ENCODE measurements at regions not wholly inside any gene's neighbourhood (a gene's known extent, or its start where the extent isn't known, plus 50 kb on each side); places are given as distances from the start of the nearest gene placed in this dataset.

DNA sequence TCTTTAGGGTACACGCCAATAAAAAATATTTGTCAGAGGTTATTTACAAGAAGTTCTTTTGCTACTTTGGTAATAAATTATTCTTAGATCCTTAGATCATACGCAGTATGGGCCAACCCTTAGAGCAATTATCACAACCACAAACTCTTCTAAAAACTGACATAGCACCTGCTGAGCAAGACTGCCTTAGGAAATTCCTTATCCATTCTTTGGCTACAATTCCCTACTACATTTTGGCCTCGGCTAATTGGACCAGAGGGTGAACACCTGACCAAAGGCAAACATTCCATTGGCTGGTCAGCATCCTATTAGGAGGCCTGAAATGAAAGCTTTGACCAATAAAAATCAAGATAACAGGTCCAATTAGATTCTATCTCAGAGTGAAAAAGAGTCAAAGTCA is 147.6 kb upstream of the CCDC68 start:
- Histone ChIP-seq H3K27me3 (ENCODE audit: control insufficient read depth in 1 of 2, insufficient read depth in 2 of 2, low read length in 2 of 2) (no peaks in the 10 kb centered on the region), H3K4me1 (ENCODE audit: control insufficient read depth, insufficient read depth, low read length) (no peaks in the 10 kb centered on the region), H3K27ac (ENCODE audit: low read length) (no peak overlapping the region), H3K9me3 (ENCODE audit: control insufficient read depth in 2 of 2, low read length in 2 of 2) (no peaks in the 10 kb centered on the region), H3K36me3 (ENCODE audit: control insufficient read depth in 2 of 2, insufficient read depth in 2 of 2, low read length in 2 of 2) (no peaks in the 10 kb centered on the region), H3K9ac (ENCODE audit: low read length in 2 of 2) (no peak overlapping the region), H3K4me3 (ENCODE audit: low read length in 2 of 2) (no peak overlapping the region)

GRCh38 chr18:55106466-55106865 is 147.2 kb upstream of the CCDC68 start:
- H3K27me3 ChIP-seq (ENCODE audit: control insufficient read depth in 1 of 2, insufficient read depth in 2 of 2, low read length in 2 of 2), result no peaks in the 10 kb centered on the region
- no peak overlapping the region for H3K9ac ChIP-seq (ENCODE audit: low read length in 2 of 2)
- no peak overlapping the region for H3K27ac ChIP-seq (ENCODE audit: low read length)
- H3K9me3 ChIP-seq (ENCODE audit: control insufficient read depth in 2 of 2, low read length in 2 of 2), result no peaks in the 10 kb centered on the region
- H3K4me1 ChIP-seq (ENCODE audit: control insufficient read depth, insufficient read depth, low read length), result no peaks in the 10 kb centered on the region
- no peaks in the 10 kb centered on the region for H3K36me3 ChIP-seq (ENCODE audit: control insufficient read depth in 2 of 2, insufficient read depth in 2 of 2, low read length in 2 of 2)
- H3K4me3 ChIP-seq (ENCODE audit: low read length in 2 of 2), result no peak overlapping the region

- no peaks in the 10 kb centered on the region for H3K36me3 ChIP-seq (ENCODE audit: control insufficient read depth in 2 of 2, insufficient read depth in 2 of 2, low read length in 2 of 2)
- no peak overlapping the region for H3K9ac ChIP-seq (ENCODE audit: low read length in 2 of 2)
- no peaks in the 10 kb centered on the region for H3K4me1 ChIP-seq (ENCODE audit: control insufficient read depth, insufficient read depth, low read length)
- H3K9me3 ChIP-seq (ENCODE audit: control insufficient read depth in 2 of 2, low read length in 2 of 2), result no peaks in the 10 kb centered on the region
- no peaks in the 10 kb centered on the region for H3K27me3 ChIP-seq (ENCODE audit: control insufficient read depth in 1 of 2, insufficient read depth in 2 of 2, low read length in 2 of 2)
- no peak overlapping the region for H3K27ac ChIP-seq (ENCODE audit: low read length)
- H3K4me3 ChIP-seq (ENCODE audit: low read length in 2 of 2), result no peak overlapping the region
These were observed 146.6 kb upstream of the CCDC68 start for GRCh38 chr18:55105873-55106272.

- Histone ChIP-seq H3K9ac (ENCODE audit: low read length in 2 of 2) (no peak overlapping the region), H3K9me3 (ENCODE audit: control insufficient read depth in 2 of 2, low read length in 2 of 2) (no peaks in the 10 kb centered on the region), H3K27ac (ENCODE audit: low read length) (no peak overlapping the region), H3K27me3 (ENCODE audit: control insufficient read depth in 1 of 2, insufficient read depth in 2 of 2, low read length in 2 of 2) (no peaks in the 10 kb centered on the region), H3K4me1 (ENCODE audit: control insufficient read depth, insufficient read depth, low read length) (no peaks in the 10 kb centered on the region), H3K4me3 (ENCODE audit: low read length in 2 of 2) (no peak overlapping the region), H3K36me3 (ENCODE audit: control insufficient read depth in 2 of 2, insufficient read depth in 2 of 2, low read length in 2 of 2) (no peaks in the 10 kb centered on the region)
These were observed 143.7 kb upstream of the CCDC68 start for GRCh38 chr18:55102958-55103456.

DNA sequence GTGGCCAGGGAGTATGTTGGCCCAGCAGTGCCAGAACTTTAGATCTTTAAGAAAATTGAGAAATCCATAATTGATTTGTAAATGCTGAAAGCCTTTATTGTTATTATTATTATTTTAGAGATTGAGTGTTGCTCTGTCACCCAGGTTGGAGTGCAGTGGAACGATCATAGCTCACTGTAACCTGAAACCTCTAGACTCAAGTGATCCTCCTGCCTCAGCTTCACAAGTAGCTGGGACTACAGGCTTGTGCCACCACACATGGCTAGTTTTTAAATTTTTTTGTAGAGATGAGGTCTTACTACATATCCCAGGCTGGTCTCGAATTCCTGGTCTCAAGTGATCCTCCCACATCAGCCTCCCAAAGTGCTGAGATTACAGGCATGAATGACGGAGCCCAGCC is 143.2 kb upstream of the CCDC68 start:
- no peaks in the 10 kb centered on the region for H3K4me1 ChIP-seq (ENCODE audit: control insufficient read depth, insufficient read depth, low read length)
- H3K9me3 ChIP-seq (ENCODE audit: control insufficient read depth in 2 of 2, low read length in 2 of 2), result no peaks in the 10 kb centered on the region
- no peaks in the 10 kb centered on the region for H3K36me3 ChIP-seq (ENCODE audit: control insufficient read depth in 2 of 2, insufficient read depth in 2 of 2, low read length in 2 of 2)
- H3K27me3 ChIP-seq (ENCODE audit: control insufficient read depth in 1 of 2, insufficient read depth in 2 of 2, low read length in 2 of 2), result no peaks in the 10 kb centered on the region
- H3K27ac ChIP-seq (ENCODE audit: low read length), result no peak overlapping the region
- no peak overlapping the region for H3K4me3 ChIP-seq (ENCODE audit: low read length in 2 of 2)
- no peak overlapping the region for H3K9ac ChIP-seq (ENCODE audit: low read length in 2 of 2)

GRCh38 chr18:55101458-55101824 is 142.2 kb upstream of the CCDC68 start:
- Histone ChIP-seq H3K36me3 (ENCODE audit: control insufficient read depth in 2 of 2, insufficient read depth in 2 of 2, low read length in 2 of 2) (no peaks in the 10 kb centered on the region), H3K4me3 (ENCODE audit: low read length in 2 of 2) (no peak overlapping the region), H3K9ac (ENCODE audit: low read length in 2 of 2) (no peak overlapping the region), H3K27me3 (ENCODE audit: control insufficient read depth in 1 of 2, insufficient read depth in 2 of 2, low read length in 2 of 2) (no peaks in the 10 kb centered on the region), H3K4me1 (ENCODE audit: control insufficient read depth, insufficient read depth, low read length) (no peaks in the 10 kb centered on the region), H3K9me3 (ENCODE audit: control insufficient read depth in 2 of 2, low read length in 2 of 2) (no peaks in the 10 kb centered on the region), H3K27ac (ENCODE audit: low read length) (no peak overlapping the region)

DNA sequence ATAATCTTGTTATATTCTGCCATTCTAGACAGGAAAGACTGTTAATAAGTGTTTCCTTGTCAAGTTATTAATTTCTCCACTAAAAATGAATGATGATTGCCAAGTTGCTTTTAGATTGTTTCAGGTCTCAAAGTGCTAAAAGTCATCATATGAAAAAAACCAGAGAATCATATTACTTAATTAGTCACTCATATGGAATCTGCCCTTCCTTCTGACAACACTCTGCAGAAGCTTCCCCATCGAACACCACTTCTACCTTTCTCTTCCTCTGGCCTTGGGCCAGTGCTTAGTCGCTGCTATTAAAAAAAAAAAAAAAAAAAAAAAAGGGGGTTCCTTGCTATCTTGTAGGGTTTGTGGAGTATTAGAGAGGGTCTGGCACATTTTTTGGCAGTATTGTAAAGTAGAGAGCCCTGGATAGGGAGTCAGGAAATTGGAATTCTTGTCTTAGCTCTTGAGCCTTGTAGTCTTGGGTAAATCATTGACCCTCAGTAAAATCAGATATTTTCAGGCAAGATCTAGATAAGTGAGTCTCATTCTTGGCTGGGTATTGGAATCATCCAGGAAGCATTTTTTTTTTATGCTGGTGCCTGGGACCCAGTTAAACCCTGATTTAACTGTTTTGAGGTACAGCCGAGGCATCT is 141.7 kb upstream of the CCDC68 start:
- Histone ChIP-seq H3K27me3 (ENCODE audit: control insufficient read depth in 1 of 2, insufficient read depth in 2 of 2, low read length in 2 of 2) (no peaks in the 10 kb centered on the region), H3K36me3 (ENCODE audit: control insufficient read depth in 2 of 2, insufficient read depth in 2 of 2, low read length in 2 of 2) (no peaks in the 10 kb centered on the region), H3K9me3 (ENCODE audit: control insufficient read depth in 2 of 2, low read length in 2 of 2) (no peaks in the 10 kb centered on the region), H3K27ac (ENCODE audit: low read length) (no peak overlapping the region), H3K4me3 (ENCODE audit: low read length in 2 of 2) (no peak overlapping the region), H3K9ac (ENCODE audit: low read length in 2 of 2) (no peak overlapping the region), H3K4me1 (ENCODE audit: control insufficient read depth, insufficient read depth, low read length) (no peaks in the 10 kb centered on the region)

DNA sequence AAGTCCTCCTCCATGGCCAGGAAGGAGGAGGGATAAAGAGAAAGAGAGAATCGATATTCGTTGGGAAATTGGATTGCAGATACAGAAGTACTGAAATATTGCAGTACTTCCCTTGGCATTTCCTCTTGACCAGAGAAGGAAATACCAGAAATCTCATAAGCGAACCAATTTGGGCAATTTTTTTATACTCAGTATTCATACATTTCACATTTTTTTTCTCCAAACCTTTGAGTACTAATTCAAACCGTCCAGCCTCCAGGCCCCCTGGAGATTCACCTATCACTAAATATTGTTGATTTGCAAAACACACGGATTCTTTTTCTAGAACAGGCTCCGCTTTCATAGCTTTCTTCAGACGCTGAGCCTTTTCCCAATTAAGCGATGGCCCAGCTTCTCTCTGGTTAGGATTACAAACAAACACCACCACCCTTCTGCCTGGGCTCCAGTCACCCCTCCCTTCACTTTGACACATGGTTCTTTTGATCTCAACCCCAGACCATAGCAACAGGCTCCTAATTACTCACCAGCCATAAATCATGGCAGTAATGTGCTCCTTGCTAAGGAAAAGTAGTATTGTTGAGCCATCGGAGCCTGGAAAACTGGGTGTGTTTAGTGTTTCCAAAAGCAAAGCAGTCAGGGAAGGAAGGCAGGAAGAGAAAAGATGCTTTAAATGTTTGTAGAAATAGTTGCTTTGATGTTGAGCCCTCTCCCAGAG is 138.4 kb upstream of the CCDC68 start:
- Histone ChIP-seq H3K9me3 (ENCODE audit: control insufficient read depth in 2 of 2, low read length in 2 of 2) (no peaks in the 10 kb centered on the region), H3K4me3 (ENCODE audit: low read length in 2 of 2) (no peak overlapping the region), H3K27ac (ENCODE audit: low read length) (no peak overlapping the region), H3K4me1 (ENCODE audit: control insufficient read depth, insufficient read depth, low read length) (no peaks in the 10 kb centered on the region), H3K36me3 (ENCODE audit: control insufficient read depth in 2 of 2, insufficient read depth in 2 of 2, low read length in 2 of 2) (no peaks in the 10 kb centered on the region), H3K9ac (ENCODE audit: low read length in 2 of 2) (no peak overlapping the region), H3K27me3 (ENCODE audit: control insufficient read depth in 1 of 2, insufficient read depth in 2 of 2, low read length in 2 of 2) (no peaks in the 10 kb centered on the region)

DNA sequence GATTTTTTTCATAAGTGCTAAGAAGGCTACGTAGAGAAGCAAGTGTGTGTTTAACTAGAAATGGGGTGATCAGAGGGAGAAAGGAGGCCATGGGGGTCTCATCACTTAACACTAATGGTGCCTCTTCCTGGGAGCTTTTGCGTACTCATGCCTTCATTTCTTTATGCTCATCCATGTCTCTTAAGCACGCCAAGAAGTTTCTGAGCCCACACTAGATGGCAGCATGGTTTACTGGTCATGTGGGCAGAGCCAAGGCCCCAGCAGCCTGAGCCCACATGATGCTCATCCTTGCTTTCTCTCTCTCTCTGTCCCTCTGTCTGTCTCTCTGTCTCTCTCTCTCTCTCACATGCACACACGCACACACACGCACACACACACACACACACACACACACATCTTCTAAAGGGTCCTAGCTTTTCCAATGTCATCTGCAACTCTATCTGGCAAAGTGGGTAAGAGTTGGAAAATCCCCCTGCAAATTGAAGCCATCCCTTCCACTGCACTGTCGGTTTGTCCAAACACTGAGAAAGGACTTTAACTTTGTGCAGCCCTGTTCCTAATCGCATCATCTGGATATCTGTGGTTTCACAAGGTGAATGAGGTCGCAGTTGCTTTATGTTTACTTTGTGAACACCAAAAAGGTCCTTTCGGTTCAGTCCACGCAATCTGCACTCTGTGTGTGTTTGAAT is 137.1 kb upstream of the CCDC68 start:
- Histone ChIP-seq H3K4me1 (ENCODE audit: control insufficient read depth, insufficient read depth, low read length) (no peaks in the 10 kb centered on the region), H3K4me3 (ENCODE audit: low read length in 2 of 2) (no peak overlapping the region), H3K27ac (ENCODE audit: low read length) (no peak overlapping the region), H3K27me3 (ENCODE audit: control insufficient read depth in 1 of 2, insufficient read depth in 2 of 2, low read length in 2 of 2) (no peaks in the 10 kb centered on the region), H3K36me3 (ENCODE audit: control insufficient read depth in 2 of 2, insufficient read depth in 2 of 2, low read length in 2 of 2) (no peaks in the 10 kb centered on the region), H3K9me3 (ENCODE audit: control insufficient read depth in 2 of 2, low read length in 2 of 2) (no peaks in the 10 kb centered on the region), H3K9ac (ENCODE audit: low read length in 2 of 2) (no peak overlapping the region)

DNA sequence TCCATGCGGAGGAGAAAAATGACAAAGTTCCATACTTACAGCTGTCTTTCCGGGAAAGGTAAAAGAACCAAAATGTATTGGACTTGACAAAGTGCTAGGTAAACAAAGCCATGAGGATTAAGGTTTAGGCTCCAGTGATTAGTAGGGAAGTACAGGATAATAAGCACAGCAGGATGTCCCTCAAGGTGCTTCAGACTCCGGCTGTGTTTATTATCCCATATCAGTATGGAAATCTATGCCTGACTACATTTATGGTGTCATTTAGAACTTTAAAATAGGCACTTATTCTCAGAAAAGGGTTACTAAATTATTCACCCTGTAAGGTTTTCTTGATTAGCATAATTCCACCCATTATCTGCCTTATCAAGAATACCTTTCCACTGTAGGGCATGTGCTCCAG is 136.3 kb upstream of the CCDC68 start:
- H3K4me3 ChIP-seq (ENCODE audit: low read length in 2 of 2), result no peak overlapping the region
- no peaks in the 10 kb centered on the region for H3K9me3 ChIP-seq (ENCODE audit: control insufficient read depth in 2 of 2, low read length in 2 of 2)
- no peaks in the 10 kb centered on the region for H3K4me1 ChIP-seq (ENCODE audit: control insufficient read depth, insufficient read depth, low read length)
- no peak overlapping the region for H3K9ac ChIP-seq (ENCODE audit: low read length in 2 of 2)
- H3K27me3 ChIP-seq (ENCODE audit: control insufficient read depth in 1 of 2, insufficient read depth in 2 of 2, low read length in 2 of 2), result no peaks in the 10 kb centered on the region
- no peaks in the 10 kb centered on the region for H3K36me3 ChIP-seq (ENCODE audit: control insufficient read depth in 2 of 2, insufficient read depth in 2 of 2, low read length in 2 of 2)
- no peak overlapping the region for H3K27ac ChIP-seq (ENCODE audit: low read length)

GRCh38 chr18:55093808-55094207 is 134.5 kb upstream of the CCDC68 start:
- Histone ChIP-seq H3K4me3 (ENCODE audit: low read length in 2 of 2) (no peak overlapping the region), H3K36me3 (ENCODE audit: control insufficient read depth in 2 of 2, insufficient read depth in 2 of 2, low read length in 2 of 2) (no peaks in the 10 kb centered on the region), H3K27me3 (ENCODE audit: control insufficient read depth in 1 of 2, insufficient read depth in 2 of 2, low read length in 2 of 2) (no peaks in the 10 kb centered on the region), H3K4me1 (ENCODE audit: control insufficient read depth, insufficient read depth, low read length) (no peaks in the 10 kb centered on the region), H3K9ac (ENCODE audit: low read length in 2 of 2) (no peak overlapping the region), H3K9me3 (ENCODE audit: control insufficient read depth in 2 of 2, low read length in 2 of 2) (no peaks in the 10 kb centered on the region), H3K27ac (ENCODE audit: low read length) (no peak overlapping the region)

All from stomach smooth muscle (tissue), 2 donors.